AG09309 (cell line): ENCODE measurements at regions not wholly inside any gene's neighbourhood (a gene's known extent, or its start where the extent isn't known, plus 50 kb on each side); places are given as distances from the start of the nearest gene placed in this dataset.

Experiments used
- DNase-seq: peaks from one replicate; pipeline ENCODE4 v3.0.0-alpha.2; 2010; ENCODE audit warnings: low read depth
- H3K4me3 ChIP-seq: 2 replicates; pipeline ENCODE4 v1.5.1; 2011; ENCODE audit warnings: mild to moderate bottlenecking, low read depth, low read length, moderate library complexity; ENCODE audit not compliant: control insufficient read depth
- CTCF ChIP-seq: IDR thresholded peaks from 2 replicates; pipeline ENCODE4 v1.5.1; 2011; ENCODE audit warnings: mild to moderate bottlenecking, low read depth, low read length, inconsistent platforms; ENCODE audit not compliant: insufficient read depth, control insufficient read depth; ENCODE audit errors: missing control alignments

DNA sequence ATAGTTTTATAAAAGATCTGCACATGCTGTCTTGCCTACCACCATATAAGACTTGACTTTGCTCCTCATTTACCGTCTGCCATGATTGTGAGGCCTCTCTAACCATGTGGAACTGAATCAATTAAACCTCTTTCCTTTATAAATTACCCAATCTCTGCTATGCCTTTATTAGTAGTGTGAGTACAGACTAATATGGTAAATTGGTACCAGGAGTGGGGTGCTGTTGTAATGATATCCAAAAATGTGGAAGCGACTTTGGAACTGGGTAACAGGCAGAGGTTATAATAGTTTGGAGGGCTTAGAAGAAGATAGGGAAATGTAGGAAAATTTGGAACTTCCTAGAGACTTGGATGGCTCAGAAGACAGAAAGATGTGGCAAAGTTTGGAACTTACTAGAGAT, 64.2 kb upstream of the TFAP2D start:
- no peak overlapping the region for H3K4me3 ChIP-seq
- DNase-seq: no peak
- no peak for TF ChIP-seq CTCF

- DNase-seq: no peak
- no peak overlapping the region for H3K4me3 ChIP-seq
- no peak for TF ChIP-seq CTCF
Observed at GRCh38 chr6:50653253-50653652, 60.1 kb upstream of the TFAP2D start.

GRCh38 chr6:50654155-50654554, 59.2 kb upstream of the TFAP2D start:
- no peak for TF ChIP-seq CTCF
- DNase-seq: no peak
- no peak overlapping the region for H3K4me3 ChIP-seq

GRCh38 chr6:50655848-50656453, 57.4 kb upstream of the TFAP2D start:
- peak; percentile 23 for TF ChIP-seq CTCF
- H3K4me3 ChIP-seq: no peak overlapping the region
- DNase-seq: no peak

GRCh38 chr6:50657513-50657912, 55.8 kb upstream of the TFAP2D start:
- no peak for DNase-seq
- no peak overlapping the region for H3K4me3 ChIP-seq
- no peak for TF ChIP-seq CTCF

DNA sequence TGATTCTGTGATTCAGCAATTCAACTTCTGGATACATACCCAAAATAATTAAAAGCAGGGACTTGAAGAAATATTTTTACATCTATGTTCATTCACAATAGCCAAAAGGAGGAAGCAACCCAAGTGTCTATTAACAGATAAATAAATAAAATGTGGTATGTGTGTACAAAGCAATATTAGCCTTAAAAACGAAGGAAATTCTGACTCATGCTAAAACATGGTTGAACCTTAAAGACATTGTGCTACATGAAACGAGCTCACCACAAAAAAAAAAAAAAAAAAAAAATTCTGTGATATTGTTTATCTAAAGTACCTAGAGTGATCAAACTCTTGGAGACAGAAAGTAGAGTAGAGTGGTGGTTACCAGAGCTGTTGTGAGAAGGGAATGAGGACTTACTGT, 54.8 kb upstream of the TFAP2D start:
- no peak for TF ChIP-seq CTCF
- H3K4me3 ChIP-seq: no peak overlapping the region
- no peak for DNase-seq

DNA sequence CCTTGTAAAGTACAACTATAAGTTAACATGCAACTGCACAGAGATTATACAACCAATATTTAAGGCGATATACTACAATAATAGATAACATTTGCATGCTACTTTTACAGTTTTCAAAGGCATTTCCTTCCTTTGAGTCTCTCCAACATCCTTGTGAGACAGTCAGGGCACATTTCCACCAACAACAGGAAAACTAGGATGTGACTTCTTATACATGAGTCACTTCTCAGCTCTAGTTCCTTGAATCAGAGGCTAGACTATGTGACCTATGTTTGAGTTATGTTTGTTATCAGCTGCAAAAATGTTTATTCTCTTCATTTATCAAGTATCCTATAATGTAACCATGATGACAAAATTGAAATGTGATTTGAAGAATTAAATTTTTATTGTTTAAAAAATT, 51.7 kb upstream of the TFAP2D start:
- DNase-seq: no peak
- no peak for TF ChIP-seq CTCF
- no peak overlapping the region for H3K4me3 ChIP-seq
